ENCODE measurements at regions not wholly inside any gene's neighbourhood (a gene's known extent, or its start where the extent isn't known, plus 50 kb on each side); places are given as distances from the start of the nearest gene placed in this dataset.

- no peak for TF ChIP-seq EGR1 (IDR thresholded peaks at IDR 0.05; ENCODE audit: low read depth in 2 of 2)
Observed at GRCh38 chr20:29741594-29741893, 1515.9 kb upstream of the DEFB115 start (continued).

- Histone ChIP-seq H3K36me3 (ENCODE audit: control insufficient read depth in 4 of 4, insufficient read depth in 3 of 4, low read depth in 1 of 4, low read length in 3 of 4) (no peaks in the 10 kb centered on the region), H3K4me3 (ENCODE audit: low read depth in 1 of 3, low read length in 3 of 3) (no peak overlapping the region), H3K27ac (ENCODE audit: low read depth in 1 of 2, low read length in 2 of 2) (no peak overlapping the region), H3K27me3 (ENCODE audit: control insufficient read depth in 4 of 4, insufficient read depth in 4 of 4, low read length in 3 of 4) (peaks cover 0 to 11% (median 1%) of the 10 kb centered on the region in 4 donors), H3K4me1 (ENCODE audit: control insufficient read depth in 4 of 4, insufficient read depth in 4 of 4, low read length in 3 of 4) (peaks cover 0 to 4% (median 0%) of the 10 kb centered on the region in 4 donors), H3K9me3 (ENCODE audit: control insufficient read depth in 4 of 4, low read length in 3 of 4) (peaks cover 0 to 7% (median 1%) of the 10 kb centered on the region in 4 donors), H3K9ac (ENCODE audit: low read depth in 1 of 2, low read length in 2 of 2) (no peak overlapping the region)
- DNase-seq (ENCODE audit: low spot score), result no peak
- no peak for TF ChIP-seq ATF3 (IDR thresholded peaks at IDR 0.05)
- no peak for TF ChIP-seq RAD21 (IDR thresholded peaks at IDR 0.05)
- TF ChIP-seq CTCF (IDR thresholded peaks at IDR 0.05; ENCODE audit: low read depth, low read length, missing input control), result no peak
- no peak for TF ChIP-seq EGR1 (IDR thresholded peaks at IDR 0.05; ENCODE audit: low read depth in 2 of 2)
- no peak for TF ChIP-seq ZBTB33 (IDR thresholded peaks at IDR 0.05)
- TF ChIP-seq HNF4G (IDR thresholded peaks at IDR 0.05), result no peak
- TF ChIP-seq GABPA (IDR thresholded peaks at IDR 0.05 in 1 of 2, conservative IDR thresholded peaks at IDR 0.05 in 1 of 2), result no peak
- no peak for TF ChIP-seq JUND (IDR thresholded peaks at IDR 0.05)
- no peak for TF ChIP-seq MAX (IDR thresholded peaks at IDR 0.05)
- WGBS, result 39% methylated on average over 88 of the region's 88 CpGs
Observed at GRCh38 chr20:29741894-29742698, 1515.4 kb upstream of the DEFB115 start.

- peaks cover 0 to 11% (median 1%) of the 10 kb centered on the region in 4 donors for H3K27me3 ChIP-seq (ENCODE audit: control insufficient read depth in 4 of 4, insufficient read depth in 4 of 4, low read length in 3 of 4)
- 34% methylated on average over 41 of the region's 41 CpGs for WGBS
- no peak for DNase-seq (ENCODE audit: low spot score)
- no peak overlapping the region for H3K9ac ChIP-seq (ENCODE audit: low read depth in 1 of 2, low read length in 2 of 2)
- H3K4me1 ChIP-seq (ENCODE audit: control insufficient read depth in 4 of 4, insufficient read depth in 4 of 4, low read length in 3 of 4), result peaks cover 0 to 4% (median 0%) of the 10 kb centered on the region in 4 donors
- H3K27ac ChIP-seq (ENCODE audit: low read depth in 1 of 2, low read length in 2 of 2), result no peak overlapping the region
- peaks cover 0 to 7% (median 1%) of the 10 kb centered on the region in 4 donors for H3K9me3 ChIP-seq (ENCODE audit: control insufficient read depth in 4 of 4, low read length in 3 of 4)
- no peaks in the 10 kb centered on the region for H3K36me3 ChIP-seq (ENCODE audit: control insufficient read depth in 4 of 4, insufficient read depth in 3 of 4, low read depth in 1 of 4, low read length in 3 of 4)
- TF ChIP-seq REST (IDR thresholded peaks at IDR 0.05) (no peak), JUND (IDR thresholded peaks at IDR 0.05) (no peak), EGR1 (IDR thresholded peaks at IDR 0.05; ENCODE audit: low read depth in 2 of 2) (no peak), NR2F2 (IDR thresholded peaks at IDR 0.05) (no peak), HNF4A (conservative IDR thresholded peaks at IDR 0.05) (no peak), TAF1 (conservative IDR thresholded peaks at IDR 0.05) (no peak), RAD21 (IDR thresholded peaks at IDR 0.05) (no peak), GABPA (IDR thresholded peaks at IDR 0.05 in 1 of 2, conservative IDR thresholded peaks at IDR 0.05 in 1 of 2) (no peak), HNF4G (IDR thresholded peaks at IDR 0.05) (no peak), ATF3 (IDR thresholded peaks at IDR 0.05) (no peak), ZBTB33 (IDR thresholded peaks at IDR 0.05) (no peak)
- H3K4me3 ChIP-seq (ENCODE audit: low read depth in 1 of 3, low read length in 3 of 3), result no peak overlapping the region
Observed at GRCh38 chr20:29742699-29743100, 1514.8 kb upstream of the DEFB115 start.

Measured in liver (tissue), 8 donors.